ENCODE measurements at regions not wholly inside any gene's neighbourhood (a gene's known extent, or its start where the extent isn't known, plus 50 kb on each side); places are given as distances from the start of the nearest gene placed in this dataset.

GRCh38 chr20:43323592-43323991 is 133.9 kb upstream of the PTPRT start:
- H4K20me1 ChIP-seq (replicated peaks; ENCODE audit: insufficient read depth): no peaks in the 10 kb centered on the region
- H3K27me3 ChIP-seq (ENCODE audit: insufficient read depth): no peaks in the 10 kb centered on the region
- Mint-ChIP-seq H3K36me3 (ENCODE audit: low read depth) (peaks cover 26% of the 10 kb centered on the region), H3K9me3 (peaks cover 94% of the 10 kb centered on the region), H3K27ac (no peak overlapping the region), H3K27me3 (ENCODE audit: insufficient read depth, low read depth, poor library complexity) (no peaks in the 10 kb centered on the region), H3K4me3 (no peak overlapping the region), H3K4me1 (no peaks in the 10 kb centered on the region)
- H3K36me3 ChIP-seq (ENCODE audit: insufficient read depth): no peaks in the 10 kb centered on the region
- no peaks in the 10 kb centered on the region for H3K4me1 ChIP-seq (ENCODE audit: insufficient read depth)
- H3F3A ChIP-seq (replicated peaks; ENCODE audit: low read depth): no peaks in the 10 kb centered on the region
- H3K9me2 ChIP-seq (ENCODE audit: insufficient read depth): no peaks in the 10 kb centered on the region
- H3K4me3 ChIP-seq: no peak overlapping the region
- ATAC-seq: peak; percentile 35; the same call in 2 of the 3 replicates
- no peaks in the 10 kb centered on the region for H3K79me2 ChIP-seq (replicated peaks; ENCODE audit: insufficient read depth)
- no peak overlapping the region for H3K27ac ChIP-seq (ENCODE audit: low read depth)
- TF ChIP-seq ZNF462 (CRISPR knock-in tag; IDR thresholded peaks at IDR 0.05) (no peak), ETS1 (IDR thresholded peaks at IDR 0.05) (no peak), EZH2 (IDR thresholded peaks at IDR 0.05; ENCODE audit: low read depth, unreplicated experiment) (no peak), STAT1 (IDR thresholded peaks at IDR 0.05; ENCODE audit: unreplicated experiment) (no peak), ZNF114 (CRISPR knock-in tag; IDR thresholded peaks at IDR 0.05) (no peak), EZH2phosphoT487 (IDR thresholded peaks at IDR 0.05; ENCODE audit: unreplicated experiment) (no peak), JUNB (IDR thresholded peaks at IDR 0.05; ENCODE audit: unreplicated experiment) (no peak), POLR2AphosphoS5 (IDR thresholded peaks at IDR 0.05; ENCODE audit: low read depth) (no peak), ZNF331 (CRISPR knock-in tag; IDR thresholded peaks at IDR 0.05; ENCODE audit: low read depth) (no peak), NANOG (IDR thresholded peaks at IDR 0.05; ENCODE audit: borderline replicate concordance) (no peak), CREB1 (CRISPR knock-in tag; IDR thresholded peaks at IDR 0.05; ENCODE audit: low read depth) (no peak)
- TF ChIP-seq, protein P1, sequence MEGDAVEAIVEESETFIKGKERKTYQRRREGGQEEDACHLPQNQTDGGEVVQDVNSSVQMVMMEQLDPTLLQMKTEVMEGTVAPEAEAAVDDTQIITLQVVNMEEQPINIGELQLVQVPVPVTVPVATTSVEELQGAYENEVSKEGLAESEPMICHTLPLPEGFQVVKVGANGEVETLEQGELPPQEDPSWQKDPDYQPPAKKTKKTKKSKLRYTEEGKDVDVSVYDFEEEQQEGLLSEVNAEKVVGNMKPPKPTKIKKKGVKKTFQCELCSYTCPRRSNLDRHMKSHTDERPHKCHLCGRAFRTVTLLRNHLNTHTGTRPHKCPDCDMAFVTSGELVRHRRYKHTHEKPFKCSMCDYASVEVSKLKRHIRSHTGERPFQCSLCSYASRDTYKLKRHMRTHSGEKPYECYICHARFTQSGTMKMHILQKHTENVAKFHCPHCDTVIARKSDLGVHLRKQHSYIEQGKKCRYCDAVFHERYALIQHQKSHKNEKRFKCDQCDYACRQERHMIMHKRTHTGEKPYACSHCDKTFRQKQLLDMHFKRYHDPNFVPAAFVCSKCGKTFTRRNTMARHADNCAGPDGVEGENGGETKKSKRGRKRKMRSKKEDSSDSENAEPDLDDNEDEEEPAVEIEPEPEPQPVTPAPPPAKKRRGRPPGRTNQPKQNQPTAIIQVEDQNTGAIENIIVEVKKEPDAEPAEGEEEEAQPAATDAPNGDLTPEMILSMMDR (conservative IDR thresholded peaks at IDR 0.05; ENCODE audit: low read depth in 2 of 2): no peak
- TF ChIP-seq, protein P2, sequence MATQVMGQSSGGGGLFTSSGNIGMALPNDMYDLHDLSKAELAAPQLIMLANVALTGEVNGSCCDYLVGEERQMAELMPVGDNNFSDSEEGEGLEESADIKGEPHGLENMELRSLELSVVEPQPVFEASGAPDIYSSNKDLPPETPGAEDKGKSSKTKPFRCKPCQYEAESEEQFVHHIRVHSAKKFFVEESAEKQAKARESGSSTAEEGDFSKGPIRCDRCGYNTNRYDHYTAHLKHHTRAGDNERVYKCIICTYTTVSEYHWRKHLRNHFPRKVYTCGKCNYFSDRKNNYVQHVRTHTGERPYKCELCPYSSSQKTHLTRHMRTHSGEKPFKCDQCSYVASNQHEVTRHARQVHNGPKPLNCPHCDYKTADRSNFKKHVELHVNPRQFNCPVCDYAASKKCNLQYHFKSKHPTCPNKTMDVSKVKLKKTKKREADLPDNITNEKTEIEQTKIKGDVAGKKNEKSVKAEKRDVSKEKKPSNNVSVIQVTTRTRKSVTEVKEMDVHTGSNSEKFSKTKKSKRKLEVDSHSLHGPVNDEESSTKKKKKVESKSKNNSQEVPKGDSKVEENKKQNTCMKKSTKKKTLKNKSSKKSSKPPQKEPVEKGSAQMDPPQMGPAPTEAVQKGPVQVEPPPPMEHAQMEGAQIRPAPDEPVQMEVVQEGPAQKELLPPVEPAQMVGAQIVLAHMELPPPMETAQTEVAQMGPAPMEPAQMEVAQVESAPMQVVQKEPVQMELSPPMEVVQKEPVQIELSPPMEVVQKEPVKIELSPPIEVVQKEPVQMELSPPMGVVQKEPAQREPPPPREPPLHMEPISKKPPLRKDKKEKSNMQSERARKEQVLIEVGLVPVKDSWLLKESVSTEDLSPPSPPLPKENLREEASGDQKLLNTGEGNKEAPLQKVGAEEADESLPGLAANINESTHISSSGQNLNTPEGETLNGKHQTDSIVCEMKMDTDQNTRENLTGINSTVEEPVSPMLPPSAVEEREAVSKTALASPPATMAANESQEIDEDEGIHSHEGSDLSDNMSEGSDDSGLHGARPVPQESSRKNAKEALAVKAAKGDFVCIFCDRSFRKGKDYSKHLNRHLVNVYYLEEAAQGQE (IDR thresholded peaks at IDR 0.05; ENCODE audit: unreplicated experiment): no peak
- DNase-seq (ENCODE audit: low spot score): no peak
- no peak overlapping the region for H2AFZ ChIP-seq
- H3K4me2 ChIP-seq: no peak overlapping the region

Data from GM23338 (cell line).